OCI-LY7 (cell line): ENCODE measurements at regions not wholly inside any gene's neighbourhood (a gene's known extent, or its start where the extent isn't known, plus 50 kb on each side); places are given as distances from the start of the nearest gene placed in this dataset.

Experiments
- BruUV-seq: library from RNA; stranded (reverse); fragments of 400-500 nt; replicated peaks from 2 replicates; lab custom pipeline; 2021; lab: Mats Ljungman, UMichigan
- CTCF ChIA-PET: fragments of 300-600 bp; sonication (Branson Sonifier 250); formaldehyde crosslinking; loops from one replicate; lab custom pipeline; 2022; ENCODE audit warnings: antibody characterized with exemption; ENCODE audit not compliant: unreplicated experiment; lab: Charles Lee
- POLR2A ChIA-PET: fragments of 300-600 bp; sonication (Branson Sonifier 250); formaldehyde crosslinking; loops from one replicate; lab custom pipeline; 2022; ENCODE audit warnings: antibody characterized with exemption; lab: Charles Lee
- DNase-seq: peaks from one replicate; pipeline ENCODE4 v3.0.0-alpha.2; 2015; ENCODE audit warnings: low spot score
- H2AFZ ChIP-seq: fragments of 200-600 bp; sonication (generic), shearing (Covaris generic); 2 replicates; pipeline ENCODE4 v1.6.1; 2014; ENCODE audit warnings: mild to moderate bottlenecking, antibody characterized with exemption, low read length, moderate library complexity
- H3K27ac ChIP-seq: fragments of 200-600 bp; sonication (generic); 2 replicates; pipeline ENCODE4 v1.5.1; 2014; ENCODE audit warnings: mixed run types, low read depth, mild to moderate bottlenecking, moderate library complexity, low read length, inconsistent platforms; ENCODE audit not compliant: poor library complexity, severe bottlenecking
- H3K36me3 ChIP-seq: fragments of 200-600 bp; sonication (generic); 2 replicates; pipeline ENCODE4 v1.6.1; 2014; ENCODE audit warnings: mild to moderate bottlenecking, antibody characterized with exemption, low read length, moderate library complexity, mixed read lengths; ENCODE audit not compliant: insufficient read depth
- H3K4me1 ChIP-seq: fragments of 200-600 bp; sonication (generic); 2 replicates; pipeline ENCODE4 v1.5.1; 2014; ENCODE audit warnings: mild to moderate bottlenecking, low read length; ENCODE audit not compliant: insufficient read depth, poor library complexity, severe bottlenecking
- H3K4me2 ChIP-seq: fragments of 200-600 bp; sonication (generic); 2 replicates; pipeline ENCODE4 v1.6.1; 2014; ENCODE audit warnings: mild to moderate bottlenecking, low read length
- H3K4me3 ChIP-seq: fragments of 200-600 bp; sonication (generic); 2 replicates; pipeline ENCODE4 v1.5.1; 2014; ENCODE audit warnings: mild to moderate bottlenecking, low read depth, low read length; ENCODE audit not compliant: poor library complexity, severe bottlenecking
- H3K79me2 ChIP-seq: fragments of 200-600 bp; sonication (generic); 2 replicates; pipeline ENCODE4 v1.6.1; 2016; ENCODE audit warnings: low read depth, mild to moderate bottlenecking, low read length, moderate library complexity, mixed read lengths; ENCODE audit not compliant: insufficient read depth
- H3K9me2 ChIP-seq: fragments of 200-600 bp; sonication (generic); 2 replicates; pipeline ENCODE4 v1.6.1; 2016; ENCODE audit warnings: mild to moderate bottlenecking, low read length, mixed read lengths; ENCODE audit not compliant: insufficient read depth
- H3K9me3 ChIP-seq: fragments of 200-600 bp; sonication (generic); 2 replicates; pipeline ENCODE4 v1.6.1; 2014; ENCODE audit warnings: mild to moderate bottlenecking, mixed run types, low read length, mixed read lengths
- H4K20me1 ChIP-seq: fragments of 200-600 bp; sonication (generic); 2 replicates; pipeline ENCODE4 v1.6.1; 2014; ENCODE audit warnings: mild to moderate bottlenecking, antibody characterized with exemption, low read length, moderate library complexity, mixed read lengths; ENCODE audit not compliant: insufficient read depth
- EZH2phosphoT487 ChIP-seq: fragments of 200-600 bp; sonication (generic); IDR thresholded peaks from 2 replicates; pipeline ENCODE4 v1.6.1; 2018; ENCODE audit warnings: low read depth, borderline replicate concordance, mild to moderate bottlenecking, mixed run types, antibody characterized with exemption, low read length, moderate library complexity, mixed read lengths
- intact Hi-C: fragments of 100-400 bp; cut with micrococcal nuclease; formaldehyde crosslinking; loops from one replicate; pipeline ENCODE4 v1.10.0; 2022; ENCODE audit not compliant: unreplicated experiment
- TF ChIP-seq, protein P1 (sequence below): fragments of 200-600 bp; sonication (generic); conservative IDR thresholded peaks from 2 replicates; pipeline ENCODE4 v1.5.1; 2014; ENCODE audit warnings: mild to moderate bottlenecking, antibody characterized with exemption, low read length, moderate library complexity, mixed read lengths

DNA sequence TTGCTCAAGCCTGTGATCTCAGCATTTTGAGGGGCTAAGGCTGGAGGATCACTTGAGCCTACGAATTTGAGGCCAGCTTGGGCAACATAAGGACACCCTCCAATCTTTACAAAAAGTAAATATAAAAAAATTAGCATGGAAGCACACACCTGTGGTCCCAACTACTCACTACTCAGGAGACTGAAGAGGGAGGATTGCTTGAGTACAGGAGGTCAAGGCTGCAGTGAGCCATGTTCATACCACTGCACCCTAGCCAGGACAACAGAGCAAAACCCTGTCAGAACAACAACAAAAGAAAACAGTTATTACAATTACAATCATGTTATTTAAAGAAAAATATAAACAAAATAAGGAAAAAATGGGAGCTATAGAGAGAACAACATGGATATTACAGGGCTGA is 82.5 kb upstream of the TNFAIP3 start:
- H3K9me3 ChIP-seq = no peaks in the 10 kb centered on the region
- POLR2A ChIA-PET = interaction anchor here (0.8 to 2.4 kb wide), 3 partner anchors 9 to 28 kb away, joined by 4 to 10 read pairs (median 5); no protein-coding TSS in a partner anchor
- H3K36me3 ChIP-seq = no peaks in the 10 kb centered on the region
- 0 out of 2 replicates have a peak, but pooled peaks cover 3% of the 10 kb centered on the region for H3K9me2 ChIP-seq
- no peaks in the 10 kb centered on the region for H4K20me1 ChIP-seq
- BruUV-seq = no TSS peak
- no peaks in the 10 kb centered on the region for H3K4me1 ChIP-seq
- no peak overlapping the region for H2AFZ ChIP-seq
- TF ChIP-seq EZH2phosphoT487 = no peak
- TF ChIP-seq, protein P1, sequence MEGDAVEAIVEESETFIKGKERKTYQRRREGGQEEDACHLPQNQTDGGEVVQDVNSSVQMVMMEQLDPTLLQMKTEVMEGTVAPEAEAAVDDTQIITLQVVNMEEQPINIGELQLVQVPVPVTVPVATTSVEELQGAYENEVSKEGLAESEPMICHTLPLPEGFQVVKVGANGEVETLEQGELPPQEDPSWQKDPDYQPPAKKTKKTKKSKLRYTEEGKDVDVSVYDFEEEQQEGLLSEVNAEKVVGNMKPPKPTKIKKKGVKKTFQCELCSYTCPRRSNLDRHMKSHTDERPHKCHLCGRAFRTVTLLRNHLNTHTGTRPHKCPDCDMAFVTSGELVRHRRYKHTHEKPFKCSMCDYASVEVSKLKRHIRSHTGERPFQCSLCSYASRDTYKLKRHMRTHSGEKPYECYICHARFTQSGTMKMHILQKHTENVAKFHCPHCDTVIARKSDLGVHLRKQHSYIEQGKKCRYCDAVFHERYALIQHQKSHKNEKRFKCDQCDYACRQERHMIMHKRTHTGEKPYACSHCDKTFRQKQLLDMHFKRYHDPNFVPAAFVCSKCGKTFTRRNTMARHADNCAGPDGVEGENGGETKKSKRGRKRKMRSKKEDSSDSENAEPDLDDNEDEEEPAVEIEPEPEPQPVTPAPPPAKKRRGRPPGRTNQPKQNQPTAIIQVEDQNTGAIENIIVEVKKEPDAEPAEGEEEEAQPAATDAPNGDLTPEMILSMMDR = no peak
- H3K79me2 ChIP-seq = no peaks in the 10 kb centered on the region
- CTCF ChIA-PET = no interaction called here
- no peak overlapping the region for H3K4me3 ChIP-seq
- no peak overlapping the region for H3K4me2 ChIP-seq
- intact Hi-C loops = no loop called here
- no peak for DNase-seq
- H3K27ac ChIP-seq = no peak overlapping the region

DNA sequence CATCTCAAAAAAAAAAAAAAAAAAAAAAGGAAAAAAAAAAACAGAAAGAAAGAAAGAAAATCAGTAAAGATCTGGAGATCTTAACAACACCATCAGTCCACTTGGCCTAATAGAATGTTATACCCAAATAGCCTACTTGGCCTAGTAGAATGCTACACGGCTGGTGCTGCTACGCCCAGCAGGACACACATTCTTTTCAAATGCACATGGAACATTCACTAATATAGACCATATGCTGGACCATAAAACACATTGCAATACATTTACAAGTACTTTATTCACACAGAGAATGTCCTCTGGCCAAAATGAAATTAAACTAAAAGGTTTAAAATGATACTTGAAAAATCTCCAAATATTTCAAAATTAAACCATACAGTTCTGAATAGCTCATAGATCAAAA is 80.0 kb upstream of the TNFAIP3 start:
- H2AFZ ChIP-seq = no peak overlapping the region
- H3K36me3 ChIP-seq = no peaks in the 10 kb centered on the region
- H4K20me1 ChIP-seq = no peaks in the 10 kb centered on the region
- H3K4me1 ChIP-seq = peaks cover 8% of the 10 kb centered on the region
- 0 out of 2 replicates have a peak, but pooled peaks cover 3% of the 10 kb centered on the region for H3K9me2 ChIP-seq
- BruUV-seq = no TSS peak
- no peak for DNase-seq
- no peak for TF ChIP-seq EZH2phosphoT487
- TF ChIP-seq, protein P1 = no peak
- ChIA-PET CTCF (no interaction called here), POLR2A (interaction anchor here (1.2 to 1.5 kb wide), 2 partner anchors 9 kb away, joined by 3 to 7 read pairs; no protein-coding TSS in a partner anchor)
- no peaks in the 10 kb centered on the region for H3K79me2 ChIP-seq
- intact Hi-C loops = no loop called here
- no peak overlapping the region for H3K27ac ChIP-seq
- no peak overlapping the region for H3K4me3 ChIP-seq
- no peak overlapping the region for H3K4me2 ChIP-seq
- H3K9me3 ChIP-seq = no peaks in the 10 kb centered on the region

DNA sequence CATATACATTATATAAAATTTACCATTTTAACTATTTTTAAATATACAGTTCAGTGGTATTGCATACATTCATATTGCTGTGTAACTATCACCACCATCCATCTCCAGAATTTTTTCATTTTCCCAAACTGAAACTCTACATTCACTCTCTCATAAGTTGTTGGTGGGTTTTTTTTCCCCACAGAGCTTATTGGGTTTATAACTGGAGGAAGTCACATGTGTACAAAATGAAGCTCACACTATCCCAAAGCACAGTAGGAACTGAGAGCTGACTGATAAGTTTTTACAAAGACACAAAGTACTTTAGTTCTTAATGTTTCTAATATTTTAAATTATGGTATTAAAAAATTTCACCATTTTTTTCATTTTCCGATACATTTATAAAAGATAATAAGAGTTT is 78.8 kb upstream of the TNFAIP3 start:
- Histone ChIP-seq H2AFZ (no peak overlapping the region), H3K4me1 (peaks cover 8% of the 10 kb centered on the region), H3K79me2 (no peaks in the 10 kb centered on the region), H3K4me3 (no peak overlapping the region), H3K9me3 (no peaks in the 10 kb centered on the region), H3K4me2 (no peak overlapping the region), H3K9me2 (0 out of 2 replicates have a peak, but pooled peaks cover 3% of the 10 kb centered on the region), H3K36me3 (no peaks in the 10 kb centered on the region), H4K20me1 (no peaks in the 10 kb centered on the region), H3K27ac (no peak overlapping the region)
- DNase-seq = no peak
- intact Hi-C loops = no loop called here
- no TSS peak for BruUV-seq
- POLR2A ChIA-PET = interaction anchor here (1.4 to 1.5 kb wide), 2 partner anchors 10 to 22 kb away, joined by 3 read pairs; no protein-coding TSS in a partner anchor
- TF ChIP-seq, protein P1 = no peak
- no peak for TF ChIP-seq EZH2phosphoT487
- CTCF ChIA-PET = no interaction called here
